OCI-LY7 (cell line): ENCODE measurements at regions not wholly inside any gene's neighbourhood (a gene's known extent, or its start where the extent isn't known, plus 50 kb on each side); places are given as distances from the start of the nearest gene placed in this dataset.

Source experiments
- BruUV-seq: library from RNA; stranded (reverse); fragments of 400-500 nt; replicated peaks from 2 replicates; lab custom pipeline; 2021; lab: Mats Ljungman, UMichigan
- CTCF ChIA-PET: fragments of 300-600 bp; sonication (Branson Sonifier 250); formaldehyde crosslinking; loops from one replicate; lab custom pipeline; 2022; ENCODE audit warnings: antibody characterized with exemption; ENCODE audit not compliant: unreplicated experiment; lab: Charles Lee
- POLR2A ChIA-PET: fragments of 300-600 bp; sonication (Branson Sonifier 250); formaldehyde crosslinking; loops from one replicate; lab custom pipeline; 2022; ENCODE audit warnings: antibody characterized with exemption; lab: Charles Lee
- DNase-seq: peaks from one replicate; pipeline ENCODE4 v3.0.0-alpha.2; 2015; ENCODE audit warnings: low spot score
- H2AFZ ChIP-seq: fragments of 200-600 bp; sonication (generic), shearing (Covaris generic); 2 replicates; pipeline ENCODE4 v1.6.1; 2014; ENCODE audit warnings: mild to moderate bottlenecking, antibody characterized with exemption, low read length, moderate library complexity
- H3K27ac ChIP-seq: fragments of 200-600 bp; sonication (generic); 2 replicates; pipeline ENCODE4 v1.5.1; 2014; ENCODE audit warnings: mixed run types, low read depth, mild to moderate bottlenecking, moderate library complexity, low read length, inconsistent platforms; ENCODE audit not compliant: poor library complexity, severe bottlenecking
- H3K36me3 ChIP-seq: fragments of 200-600 bp; sonication (generic); 2 replicates; pipeline ENCODE4 v1.6.1; 2014; ENCODE audit warnings: mild to moderate bottlenecking, antibody characterized with exemption, low read length, moderate library complexity, mixed read lengths; ENCODE audit not compliant: insufficient read depth
- H3K4me1 ChIP-seq: fragments of 200-600 bp; sonication (generic); 2 replicates; pipeline ENCODE4 v1.5.1; 2014; ENCODE audit warnings: mild to moderate bottlenecking, low read length; ENCODE audit not compliant: insufficient read depth, poor library complexity, severe bottlenecking
- H3K4me2 ChIP-seq: fragments of 200-600 bp; sonication (generic); 2 replicates; pipeline ENCODE4 v1.6.1; 2014; ENCODE audit warnings: mild to moderate bottlenecking, low read length
- H3K4me3 ChIP-seq: fragments of 200-600 bp; sonication (generic); 2 replicates; pipeline ENCODE4 v1.5.1; 2014; ENCODE audit warnings: mild to moderate bottlenecking, low read depth, low read length; ENCODE audit not compliant: poor library complexity, severe bottlenecking
- H3K79me2 ChIP-seq: fragments of 200-600 bp; sonication (generic); 2 replicates; pipeline ENCODE4 v1.6.1; 2016; ENCODE audit warnings: low read depth, mild to moderate bottlenecking, low read length, moderate library complexity, mixed read lengths; ENCODE audit not compliant: insufficient read depth
- H3K9me2 ChIP-seq: fragments of 200-600 bp; sonication (generic); 2 replicates; pipeline ENCODE4 v1.6.1; 2016; ENCODE audit warnings: mild to moderate bottlenecking, low read length, mixed read lengths; ENCODE audit not compliant: insufficient read depth
- H3K9me3 ChIP-seq: fragments of 200-600 bp; sonication (generic); 2 replicates; pipeline ENCODE4 v1.6.1; 2014; ENCODE audit warnings: mild to moderate bottlenecking, mixed run types, low read length, mixed read lengths
- H4K20me1 ChIP-seq: fragments of 200-600 bp; sonication (generic); 2 replicates; pipeline ENCODE4 v1.6.1; 2014; ENCODE audit warnings: mild to moderate bottlenecking, antibody characterized with exemption, low read length, moderate library complexity, mixed read lengths; ENCODE audit not compliant: insufficient read depth
- CTCF ChIP-seq: fragments of 200-600 bp; sonication (generic); conservative IDR thresholded peaks from 2 replicates; pipeline ENCODE4 v1.5.1; 2014; ENCODE audit warnings: mild to moderate bottlenecking, antibody characterized with exemption, low read length, moderate library complexity, mixed read lengths
- EZH2phosphoT487 ChIP-seq: fragments of 200-600 bp; sonication (generic); IDR thresholded peaks from 2 replicates; pipeline ENCODE4 v1.6.1; 2018; ENCODE audit warnings: low read depth, borderline replicate concordance, mild to moderate bottlenecking, mixed run types, antibody characterized with exemption, low read length, moderate library complexity, mixed read lengths
- intact Hi-C: fragments of 100-400 bp; cut with micrococcal nuclease; formaldehyde crosslinking; loops from one replicate; pipeline ENCODE4 v1.10.0; 2022; ENCODE audit not compliant: unreplicated experiment

GRCh38 chr5:97559827-97560598 lies 377.0 kb upstream of the RIOK2 start:
- CTCF ChIA-PET, result no interaction called here
- BruUV-seq, result no TSS peak
- POLR2A ChIA-PET, result no interaction called here

GRCh38 chr5:97560599-97560993 lies 377.5 kb upstream of the RIOK2 start:
- H3K4me2 ChIP-seq, result no peak overlapping the region
- no peak for TF ChIP-seq CTCF
- TF ChIP-seq EZH2phosphoT487, result no peak
- H3K4me3 ChIP-seq, result no peak overlapping the region
- no peaks in the 10 kb centered on the region for H3K79me2 ChIP-seq
- ChIA-PET CTCF (no interaction called here), POLR2A (no interaction called here)
- no peak for DNase-seq
- no peaks in the 10 kb centered on the region for H3K9me3 ChIP-seq
- H3K27ac ChIP-seq, result no peak overlapping the region
- H3K4me1 ChIP-seq, result no peaks in the 10 kb centered on the region
- no peaks in the 10 kb centered on the region for H4K20me1 ChIP-seq
- no peaks in the 10 kb centered on the region for H3K9me2 ChIP-seq
- no peaks in the 10 kb centered on the region for H3K36me3 ChIP-seq
- H2AFZ ChIP-seq, result no peak overlapping the region
- intact Hi-C loops, result no loop called here
- BruUV-seq, result no TSS peak

More at GRCh38 chr5:97559827-97560598, 377.0 kb upstream of the RIOK2 start:
- H4K20me1 ChIP-seq, result no peaks in the 10 kb centered on the region
- H3K79me2 ChIP-seq, result no peaks in the 10 kb centered on the region
- TF ChIP-seq CTCF (no peak), EZH2phosphoT487 (no peak)
- no peak overlapping the region for H3K27ac ChIP-seq
- no peaks in the 10 kb centered on the region for H3K9me2 ChIP-seq
- no peaks in the 10 kb centered on the region for H3K4me1 ChIP-seq
- DNase-seq, result no peak
- no peak overlapping the region for H2AFZ ChIP-seq
- H3K4me3 ChIP-seq, result no peak overlapping the region
- H3K4me2 ChIP-seq, result no peak overlapping the region
- no peaks in the 10 kb centered on the region for H3K36me3 ChIP-seq
- intact Hi-C loops, result no loop called here
- H3K9me3 ChIP-seq, result no peaks in the 10 kb centered on the region

GRCh38 chr5:97563050-97563657 lies 380.1 kb upstream of the RIOK2 start:
- H3K4me2 ChIP-seq, result no peak overlapping the region
- intact Hi-C loops, result no loop called here
- TF ChIP-seq EZH2phosphoT487 (no peak), CTCF (no peak)
- no peak overlapping the region for H3K4me3 ChIP-seq
- H3K9me3 ChIP-seq, result no peaks in the 10 kb centered on the region
- no peaks in the 10 kb centered on the region for H4K20me1 ChIP-seq
- POLR2A ChIA-PET, result no interaction called here
- no peak overlapping the region for H3K27ac ChIP-seq
- no peaks in the 10 kb centered on the region for H3K4me1 ChIP-seq
- H3K79me2 ChIP-seq, result no peaks in the 10 kb centered on the region
- no peaks in the 10 kb centered on the region for H3K36me3 ChIP-seq
- no peak overlapping the region for H2AFZ ChIP-seq
- BruUV-seq, result no TSS peak
- H3K9me2 ChIP-seq, result no peaks in the 10 kb centered on the region
- CTCF ChIA-PET, result no interaction called here
- DNase-seq, result no peak
